ENCODE measurements at regions not wholly inside any gene's neighbourhood (a gene's known extent, or its start where the extent isn't known, plus 50 kb on each side); places are given as distances from the start of the nearest gene placed in this dataset.

DNA sequence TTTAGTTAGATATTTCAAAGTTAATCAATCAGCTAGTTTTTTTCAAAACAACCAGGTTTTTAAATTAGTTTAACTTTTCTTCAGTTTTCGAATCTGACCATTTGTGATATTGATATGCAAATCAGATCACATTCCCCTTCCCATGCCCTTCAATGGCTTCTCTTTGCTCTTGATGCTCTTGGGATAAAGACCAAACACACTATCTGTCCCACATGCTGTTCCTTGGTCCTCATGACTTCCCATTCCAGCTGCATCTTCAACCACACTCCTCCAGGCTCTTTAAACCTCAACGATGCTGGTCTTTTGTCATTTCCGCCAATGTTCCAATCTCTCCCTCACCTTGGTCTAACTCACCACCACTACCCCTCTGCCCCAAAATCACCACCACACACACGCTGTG lies 285.8 kb downstream of the LMX1A start (continued):
- TF ChIP-seq, protein P1, sequence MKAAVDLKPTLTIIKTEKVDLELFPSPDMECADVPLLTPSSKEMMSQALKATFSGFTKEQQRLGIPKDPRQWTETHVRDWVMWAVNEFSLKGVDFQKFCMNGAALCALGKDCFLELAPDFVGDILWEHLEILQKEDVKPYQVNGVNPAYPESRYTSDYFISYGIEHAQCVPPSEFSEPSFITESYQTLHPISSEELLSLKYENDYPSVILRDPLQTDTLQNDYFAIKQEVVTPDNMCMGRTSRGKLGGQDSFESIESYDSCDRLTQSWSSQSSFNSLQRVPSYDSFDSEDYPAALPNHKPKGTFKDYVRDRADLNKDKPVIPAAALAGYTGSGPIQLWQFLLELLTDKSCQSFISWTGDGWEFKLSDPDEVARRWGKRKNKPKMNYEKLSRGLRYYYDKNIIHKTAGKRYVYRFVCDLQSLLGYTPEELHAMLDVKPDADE (IDR thresholded peaks at IDR 0.05), result no peak
- TF ChIP-seq NANOG (IDR thresholded peaks at IDR 0.05; ENCODE audit: borderline replicate concordance), result no peak
- TF ChIP-seq, protein P2, sequence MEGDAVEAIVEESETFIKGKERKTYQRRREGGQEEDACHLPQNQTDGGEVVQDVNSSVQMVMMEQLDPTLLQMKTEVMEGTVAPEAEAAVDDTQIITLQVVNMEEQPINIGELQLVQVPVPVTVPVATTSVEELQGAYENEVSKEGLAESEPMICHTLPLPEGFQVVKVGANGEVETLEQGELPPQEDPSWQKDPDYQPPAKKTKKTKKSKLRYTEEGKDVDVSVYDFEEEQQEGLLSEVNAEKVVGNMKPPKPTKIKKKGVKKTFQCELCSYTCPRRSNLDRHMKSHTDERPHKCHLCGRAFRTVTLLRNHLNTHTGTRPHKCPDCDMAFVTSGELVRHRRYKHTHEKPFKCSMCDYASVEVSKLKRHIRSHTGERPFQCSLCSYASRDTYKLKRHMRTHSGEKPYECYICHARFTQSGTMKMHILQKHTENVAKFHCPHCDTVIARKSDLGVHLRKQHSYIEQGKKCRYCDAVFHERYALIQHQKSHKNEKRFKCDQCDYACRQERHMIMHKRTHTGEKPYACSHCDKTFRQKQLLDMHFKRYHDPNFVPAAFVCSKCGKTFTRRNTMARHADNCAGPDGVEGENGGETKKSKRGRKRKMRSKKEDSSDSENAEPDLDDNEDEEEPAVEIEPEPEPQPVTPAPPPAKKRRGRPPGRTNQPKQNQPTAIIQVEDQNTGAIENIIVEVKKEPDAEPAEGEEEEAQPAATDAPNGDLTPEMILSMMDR (conservative IDR thresholded peaks at IDR 0.05; ENCODE audit: low read depth in 2 of 2), result no peak
- TF ChIP-seq JUNB (IDR thresholded peaks at IDR 0.05; ENCODE audit: unreplicated experiment), result no peak
- TF ChIP-seq CREB1 (CRISPR knock-in tag; IDR thresholded peaks at IDR 0.05; ENCODE audit: low read depth), result no peak

DNA sequence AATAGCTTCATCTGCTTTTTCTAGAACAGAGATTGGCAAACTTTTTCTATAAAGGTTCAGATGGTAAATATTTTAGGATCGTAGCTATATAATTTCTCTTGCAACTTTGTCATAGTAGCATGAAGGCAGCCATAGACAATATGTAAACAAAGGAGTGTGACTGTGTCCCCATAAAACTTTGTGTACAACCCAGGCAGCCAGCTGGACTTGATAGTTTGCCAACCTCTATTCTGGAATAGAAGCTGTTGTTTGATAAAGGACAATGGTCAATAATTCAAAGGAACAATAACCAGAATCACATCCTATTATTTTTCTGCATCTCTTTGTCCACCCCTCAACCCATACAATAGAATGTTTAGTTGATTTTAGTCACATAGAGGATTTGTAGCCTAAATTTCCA lies 286.7 kb downstream of the LMX1A start:
- H3K27me3 Mint-ChIP-seq (ENCODE audit: insufficient read depth, low read depth, poor library complexity), result no peaks in the 10 kb centered on the region
- peaks cover 23% of the 10 kb centered on the region for H3K4me1 Mint-ChIP-seq
- Histone ChIP-seq H3K79me2 (replicated peaks; ENCODE audit: insufficient read depth) (no peaks in the 10 kb centered on the region), H3K4me2 (no peak overlapping the region), H3K9me2 (ENCODE audit: insufficient read depth) (peaks cover 4% of the 10 kb centered on the region; the same call in 1 of the 2 replicates), H4K20me1 (replicated peaks; ENCODE audit: insufficient read depth) (no peaks in the 10 kb centered on the region), H3F3A (replicated peaks; ENCODE audit: low read depth) (no peaks in the 10 kb centered on the region), H3K4me1 (ENCODE audit: insufficient read depth) (peaks cover 26% of the 10 kb centered on the region), H3K4me3 (no peak overlapping the region), H3K27me3 (ENCODE audit: insufficient read depth) (no peaks in the 10 kb centered on the region), H3K36me3 (ENCODE audit: insufficient read depth) (no peaks in the 10 kb centered on the region), H2AFZ (no peak overlapping the region), H3K27ac (ENCODE audit: low read depth) (no peak overlapping the region)
- TF ChIP-seq, protein P3, sequence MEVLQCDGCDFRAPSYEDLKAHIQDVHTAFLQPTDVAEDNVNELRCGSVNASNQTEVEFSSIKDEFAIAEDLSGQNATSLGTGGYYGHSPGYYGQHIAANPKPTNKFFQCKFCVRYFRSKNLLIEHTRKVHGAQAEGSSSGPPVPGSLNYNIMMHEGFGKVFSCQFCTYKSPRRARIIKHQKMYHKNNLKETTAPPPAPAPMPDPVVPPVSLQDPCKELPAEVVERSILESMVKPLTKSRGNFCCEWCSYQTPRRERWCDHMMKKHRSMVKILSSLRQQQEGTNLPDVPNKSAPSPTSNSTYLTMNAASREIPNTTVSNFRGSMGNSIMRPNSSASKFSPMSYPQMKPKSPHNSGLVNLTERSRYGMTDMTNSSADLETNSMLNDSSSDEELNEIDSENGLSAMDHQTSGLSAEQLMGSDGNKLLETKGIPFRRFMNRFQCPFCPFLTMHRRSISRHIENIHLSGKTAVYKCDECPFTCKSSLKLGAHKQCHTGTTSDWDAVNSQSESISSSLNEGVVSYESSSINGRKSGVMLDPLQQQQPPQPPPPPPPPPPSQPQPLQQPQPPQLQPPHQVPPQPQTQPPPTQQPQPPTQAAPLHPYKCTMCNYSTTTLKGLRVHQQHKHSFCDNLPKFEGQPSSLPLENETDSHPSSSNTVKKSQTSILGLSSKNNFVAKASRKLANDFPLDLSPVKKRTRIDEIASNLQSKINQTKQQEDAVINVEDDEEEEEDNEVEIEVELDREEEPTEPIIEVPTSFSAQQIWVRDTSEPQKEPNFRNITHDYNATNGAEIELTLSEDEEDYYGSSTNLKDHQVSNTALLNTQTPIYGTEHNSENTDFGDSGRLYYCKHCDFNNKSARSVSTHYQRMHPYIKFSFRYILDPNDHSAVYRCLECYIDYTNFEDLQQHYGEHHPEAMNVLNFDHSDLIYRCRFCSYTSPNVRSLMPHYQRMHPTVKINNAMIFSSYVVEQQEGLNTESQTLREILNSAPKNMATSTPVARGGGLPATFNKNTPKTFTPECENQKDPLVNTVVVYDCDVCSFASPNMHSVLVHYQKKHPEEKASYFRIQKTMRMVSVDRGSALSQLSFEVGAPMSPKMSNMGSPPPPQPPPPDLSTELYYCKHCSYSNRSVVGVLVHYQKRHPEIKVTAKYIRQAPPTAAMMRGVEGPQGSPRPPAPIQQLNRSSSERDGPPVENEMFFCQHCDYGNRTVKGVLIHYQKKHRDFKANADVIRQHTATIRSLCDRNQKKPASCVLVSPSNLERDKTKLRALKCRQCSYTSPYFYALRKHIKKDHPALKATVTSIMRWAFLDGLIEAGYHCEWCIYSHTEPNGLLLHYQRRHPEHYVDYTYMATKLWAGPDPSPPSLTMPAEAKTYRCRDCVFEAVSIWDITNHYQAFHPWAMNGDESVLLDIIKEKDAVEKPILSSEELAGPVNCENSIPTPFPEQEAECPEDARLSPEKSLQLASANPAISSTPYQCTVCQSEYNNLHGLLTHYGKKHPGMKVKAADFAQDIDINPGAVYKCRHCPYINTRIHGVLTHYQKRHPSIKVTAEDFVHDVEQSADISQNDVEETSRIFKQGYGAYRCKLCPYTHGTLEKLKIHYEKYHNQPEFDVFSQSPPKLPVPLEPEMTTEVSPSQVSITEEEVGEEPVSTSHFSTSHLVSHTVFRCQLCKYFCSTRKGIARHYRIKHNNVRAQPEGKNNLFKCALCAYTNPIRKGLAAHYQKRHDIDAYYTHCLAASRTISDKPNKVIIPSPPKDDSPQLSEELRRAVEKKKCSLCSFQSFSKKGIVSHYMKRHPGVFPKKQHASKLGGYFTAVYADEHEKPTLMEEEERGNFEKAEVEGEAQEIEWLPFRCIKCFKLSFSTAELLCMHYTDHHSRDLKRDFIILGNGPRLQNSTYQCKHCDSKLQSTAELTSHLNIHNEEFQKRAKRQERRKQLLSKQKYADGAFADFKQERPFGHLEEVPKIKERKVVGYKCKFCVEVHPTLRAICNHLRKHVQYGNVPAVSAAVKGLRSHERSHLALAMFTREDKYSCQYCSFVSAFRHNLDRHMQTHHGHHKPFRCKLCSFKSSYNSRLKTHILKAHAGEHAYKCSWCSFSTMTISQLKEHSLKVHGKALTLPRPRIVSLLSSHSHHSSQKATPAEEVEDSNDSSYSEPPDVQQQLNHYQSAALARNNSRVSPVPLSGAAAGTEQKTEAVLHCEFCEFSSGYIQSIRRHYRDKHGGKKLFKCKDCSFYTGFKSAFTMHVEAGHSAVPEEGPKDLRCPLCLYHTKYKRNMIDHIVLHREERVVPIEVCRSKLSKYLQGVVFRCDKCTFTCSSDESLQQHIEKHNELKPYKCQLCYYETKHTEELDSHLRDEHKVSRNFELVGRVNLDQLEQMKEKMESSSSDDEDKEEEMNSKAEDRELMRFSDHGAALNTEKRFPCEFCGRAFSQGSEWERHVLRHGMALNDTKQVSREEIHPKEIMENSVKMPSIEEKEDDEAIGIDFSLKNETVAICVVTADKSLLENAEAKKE (CRISPR knock-in tag; IDR thresholded peaks at IDR 0.05), result no peak
- TF ChIP-seq NANOG (IDR thresholded peaks at IDR 0.05; ENCODE audit: borderline replicate concordance), result no peak
- ATAC-seq, result no peak
- DNase-seq (ENCODE audit: low spot score), result no peak
- no peaks in the 10 kb centered on the region for H3K9me3 Mint-ChIP-seq
- H3K36me3 Mint-ChIP-seq (ENCODE audit: low read depth), result no peaks in the 10 kb centered on the region
- H3K27ac Mint-ChIP-seq, result no peak overlapping the region
- H3K4me3 Mint-ChIP-seq, result no peak overlapping the region

All from GM23338 (cell line).